ENCODE measurements at regions not wholly inside any gene's neighbourhood (a gene's known extent, or its start where the extent isn't known, plus 50 kb on each side); places are given as distances from the start of the nearest gene placed in this dataset.
A peak's percentile ranks its signal among the peaks of the same experiment; 100 is the strongest.
"Not testable (repeated sequence)": the region's sequence is repeated elsewhere in the genome, so short reads cannot be mapped to it uniquely, and the experiment has no call there.

DNA sequence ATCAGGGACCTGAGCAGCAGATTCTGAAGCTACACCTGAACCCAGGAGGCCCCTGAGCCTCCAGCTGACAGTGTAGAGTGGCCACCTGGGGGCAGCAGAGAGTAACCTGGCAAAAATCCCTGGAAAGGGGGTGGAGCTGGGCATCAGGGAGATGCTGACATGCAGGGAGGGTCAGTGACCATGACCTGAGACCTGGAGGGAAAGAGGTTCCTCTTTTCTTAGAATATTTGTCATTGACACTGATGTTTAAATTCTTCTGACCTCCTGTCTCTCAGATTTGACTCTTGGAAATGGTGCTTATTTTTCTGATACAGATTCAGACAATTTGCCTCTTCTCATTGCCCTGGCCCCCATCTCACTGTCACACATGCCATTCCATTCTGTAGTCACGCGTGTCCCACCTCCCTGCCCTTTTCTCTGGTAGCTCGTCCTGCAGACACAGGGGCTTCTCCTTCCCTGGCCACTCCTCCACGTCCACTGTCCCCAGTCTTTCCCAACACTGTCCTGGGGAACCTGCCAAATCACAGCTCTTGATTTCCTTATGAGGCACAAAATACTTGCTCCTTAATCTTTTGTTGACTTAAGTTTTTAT lies 117.2 kb upstream of the IGLL5 start:
- H3K4me3 ChIP-seq (ENCODE audit: low read length) = no peak overlapping the region
- no peak for DNase-seq (ENCODE audit: low read depth, low spot score)

DNA sequence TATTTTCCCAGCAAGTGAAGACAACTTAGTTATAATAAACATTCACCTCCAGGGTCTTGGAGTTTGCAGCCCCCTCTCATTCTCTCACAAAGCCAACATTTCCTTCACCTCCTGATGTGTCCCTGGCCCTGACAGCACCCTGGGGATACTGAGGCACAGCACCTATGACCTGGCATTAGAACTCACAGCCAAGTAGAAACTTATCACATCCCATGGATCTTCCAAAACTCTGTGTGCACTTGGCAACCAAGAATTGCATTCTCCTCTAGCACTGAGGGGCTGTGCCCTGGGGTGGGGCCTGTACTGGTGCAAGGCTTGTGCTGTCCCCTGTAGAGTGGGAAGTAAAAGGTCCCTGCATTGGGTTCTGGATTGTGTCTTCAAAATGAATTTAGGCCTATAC lies 116.7 kb upstream of the IGLL5 start:
- no peak overlapping the region for H3K4me3 ChIP-seq (ENCODE audit: low read length)
- no peak for DNase-seq (ENCODE audit: low read depth, low spot score)

- DNase-seq (ENCODE audit: low read depth, low spot score) = no peak
- H3K4me3 ChIP-seq (ENCODE audit: low read length) = no peak overlapping the region
These were observed 115.8 kb upstream of the IGLL5 start for GRCh38 chr22:22771696-22772377.

DNA sequence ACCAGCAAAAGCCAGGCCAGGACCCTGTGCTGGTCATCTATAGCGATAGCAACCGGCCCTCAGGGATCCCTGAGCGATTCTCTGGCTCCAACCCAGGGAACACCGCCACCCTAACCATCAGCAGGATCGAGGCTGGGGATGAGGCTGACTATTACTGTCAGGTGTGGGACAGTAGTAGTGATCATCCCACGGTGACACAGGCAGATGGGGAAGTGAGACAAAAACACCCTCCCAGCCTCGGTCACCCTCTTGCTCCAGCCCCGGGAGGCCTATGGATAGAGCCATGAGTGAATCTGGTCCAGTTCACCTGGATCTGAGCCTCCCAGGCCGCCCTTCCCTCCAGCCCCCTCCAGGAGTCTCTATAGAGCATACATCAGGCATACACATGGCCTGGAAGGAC lies 115.2 kb upstream of the IGLL5 start:
- no peak overlapping the region for H3K4me3 ChIP-seq (ENCODE audit: low read length)
- DNase-seq (ENCODE audit: low read depth, low spot score) = no peak

GRCh38 chr22:22772883-22773282 lies 114.7 kb upstream of the IGLL5 start:
- H3K4me3 ChIP-seq (ENCODE audit: low read length) = no peak overlapping the region
- no peak for DNase-seq (ENCODE audit: low read depth, low spot score)

DNA sequence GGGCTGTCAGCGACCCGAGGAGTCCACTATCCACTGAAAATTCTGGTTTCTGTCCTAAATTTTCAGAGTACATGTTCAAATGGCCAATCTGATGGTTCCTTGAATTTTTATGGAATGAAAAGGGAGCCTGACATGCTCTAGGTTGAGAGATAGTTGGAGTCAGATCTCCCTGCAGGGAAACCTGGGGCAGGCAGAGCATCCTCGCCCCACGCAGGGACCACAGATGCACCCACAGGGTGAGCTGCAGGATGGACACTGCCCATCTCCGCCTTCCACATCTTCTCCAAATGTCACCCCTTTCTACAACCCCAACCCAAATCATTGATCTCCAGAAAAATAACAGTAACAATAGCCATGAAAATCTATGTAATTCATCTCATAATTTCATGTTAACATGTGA lies 114.2 kb upstream of the IGLL5 start:
- DNase-seq (ENCODE audit: low read depth, low spot score) = no peak

DNA sequence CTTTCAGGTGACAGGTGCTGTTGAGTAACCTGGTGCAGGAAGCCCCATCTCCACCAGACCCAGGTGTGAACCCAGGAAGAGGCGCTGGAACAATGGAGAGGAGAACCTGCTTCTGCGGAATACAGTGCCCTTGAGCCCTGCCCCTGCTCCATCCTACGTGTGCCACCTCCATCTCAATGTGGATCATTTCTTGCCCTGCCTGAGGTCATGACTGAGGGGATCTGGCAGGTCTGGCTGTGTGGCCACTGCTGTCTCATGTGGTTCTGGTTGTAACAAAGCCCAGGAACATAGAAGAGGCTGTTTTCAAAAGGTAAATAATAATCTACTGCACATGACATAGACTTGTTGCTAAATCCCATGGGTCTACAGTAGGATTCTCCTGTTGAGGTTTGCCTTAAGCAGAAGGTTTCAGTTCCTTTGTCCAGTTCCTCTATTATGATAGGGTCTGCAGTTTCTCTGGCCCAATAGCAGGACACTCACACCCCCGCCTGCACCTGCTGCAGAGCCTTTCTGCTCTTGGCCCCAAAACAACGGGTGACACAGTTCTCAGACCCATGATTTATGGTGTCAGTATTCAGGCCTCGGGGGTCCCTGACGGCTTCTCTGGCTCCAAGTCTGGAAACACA lies 113.5 kb upstream of the IGLL5 start:
- DNase-seq (ENCODE audit: low read depth, low spot score) = no peak

More for the DNA sequence above, 114.2 kb upstream of the IGLL5 start:
- H3K4me3 ChIP-seq (ENCODE audit: low read length) = no peak overlapping the region

DNA sequence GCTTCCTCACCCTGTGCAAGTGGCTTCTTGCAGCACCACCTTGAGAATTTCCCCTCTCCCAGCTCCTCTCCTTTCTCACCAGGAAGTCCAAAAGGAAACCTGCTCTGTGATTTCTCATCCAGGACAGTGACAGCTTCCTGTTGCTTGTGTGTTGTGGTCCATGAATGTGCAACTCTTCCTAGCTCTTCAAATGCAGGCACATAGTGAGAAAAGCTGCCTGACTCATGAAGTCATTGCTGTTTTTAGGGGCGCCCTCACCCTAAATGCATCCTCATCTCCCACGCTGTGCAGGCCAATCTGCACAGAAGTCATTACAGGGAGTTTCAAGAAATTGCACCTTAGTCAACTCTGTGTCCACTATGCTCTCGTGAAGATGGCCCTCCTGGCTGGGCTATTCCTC lies 112.9 kb upstream of the IGLL5 start:
- DNase-seq (ENCODE audit: low read depth, low spot score); H3K4me3 ChIP-seq (ENCODE audit: low read length): not testable (repeated sequence)

More for the DNA sequence above, 113.5 kb upstream of the IGLL5 start:
- no peak overlapping the region for H3K4me3 ChIP-seq (ENCODE audit: low read length)

DNA sequence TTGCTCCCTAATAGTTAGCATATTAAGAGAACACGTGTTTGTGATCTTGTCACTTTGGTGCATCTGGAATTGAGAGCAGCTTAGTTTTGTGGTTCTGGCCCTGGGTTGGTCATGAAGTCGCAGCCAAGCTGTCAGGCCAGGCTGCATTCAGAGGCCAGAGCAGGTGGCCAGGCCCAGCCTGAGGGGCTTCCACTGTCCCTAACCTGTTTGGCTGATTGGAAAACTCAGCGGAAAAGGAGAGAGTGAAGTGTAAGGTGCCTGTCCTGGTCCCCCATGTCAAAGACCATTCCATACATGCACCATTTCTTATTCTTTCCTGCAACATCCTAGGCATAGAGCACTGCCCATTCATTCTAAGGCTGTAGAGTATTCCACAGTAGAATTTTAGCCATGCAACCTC lies 111.5 kb upstream of the IGLL5 start:
- H3K4me3 ChIP-seq (ENCODE audit: low read length) = no peak overlapping the region
- no peak for DNase-seq (ENCODE audit: low read depth, low spot score)

- H3K4me3 ChIP-seq (ENCODE audit: low read length) = no peak overlapping the region
- DNase-seq (ENCODE audit: low read depth, low spot score) = no peak
These were observed 108.4 kb upstream of the IGLL5 start for GRCh38 chr22:22779213-22779612.

GRCh38 chr22:22783575-22783974 lies 104.0 kb upstream of the IGLL5 start:
- no peak for DNase-seq (ENCODE audit: low read depth, low spot score)
- no peak overlapping the region for H3K4me3 ChIP-seq (ENCODE audit: low read length)

DNA sequence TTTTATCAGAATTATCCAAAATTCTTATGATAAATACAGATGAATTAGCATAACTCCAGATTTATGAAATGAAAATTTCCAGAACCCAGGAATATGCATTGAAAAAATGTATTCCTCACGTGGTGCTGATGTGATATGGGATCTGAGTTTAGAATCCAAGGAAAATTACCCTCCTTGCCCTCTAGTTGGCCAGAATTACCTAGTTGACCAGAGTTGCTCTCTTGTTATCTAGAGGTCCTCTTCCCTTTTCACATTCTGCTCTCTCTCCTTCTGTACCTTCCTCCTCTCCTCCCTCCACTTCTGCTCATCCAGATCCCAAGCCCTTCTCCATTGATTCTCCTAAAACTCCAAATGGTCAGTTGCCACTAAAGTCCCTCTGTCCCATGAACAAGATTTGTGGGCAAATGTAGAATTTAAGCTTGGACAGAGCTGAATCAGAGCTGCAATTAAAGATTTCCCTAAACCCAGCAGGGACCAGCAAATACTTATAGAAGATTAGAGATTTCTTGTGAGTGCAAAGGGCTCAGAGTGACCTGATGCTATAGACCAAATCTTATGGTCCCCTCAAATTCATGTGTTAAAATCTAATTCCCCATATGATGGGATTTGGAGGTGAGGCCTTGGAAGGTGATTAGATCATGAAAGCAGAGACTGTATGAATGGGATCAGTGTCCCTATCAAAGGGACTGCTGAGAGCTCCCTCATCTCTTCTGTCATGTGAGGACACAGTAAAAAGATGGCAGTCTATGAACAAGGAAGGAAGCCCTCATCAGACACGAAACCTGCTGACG lies 103.2 kb upstream of the IGLL5 start:
- DNase-seq (ENCODE audit: low read depth, low spot score) = no peak
- H3K4me3 ChIP-seq (ENCODE audit: low read length) = no peak overlapping the region

DNA sequence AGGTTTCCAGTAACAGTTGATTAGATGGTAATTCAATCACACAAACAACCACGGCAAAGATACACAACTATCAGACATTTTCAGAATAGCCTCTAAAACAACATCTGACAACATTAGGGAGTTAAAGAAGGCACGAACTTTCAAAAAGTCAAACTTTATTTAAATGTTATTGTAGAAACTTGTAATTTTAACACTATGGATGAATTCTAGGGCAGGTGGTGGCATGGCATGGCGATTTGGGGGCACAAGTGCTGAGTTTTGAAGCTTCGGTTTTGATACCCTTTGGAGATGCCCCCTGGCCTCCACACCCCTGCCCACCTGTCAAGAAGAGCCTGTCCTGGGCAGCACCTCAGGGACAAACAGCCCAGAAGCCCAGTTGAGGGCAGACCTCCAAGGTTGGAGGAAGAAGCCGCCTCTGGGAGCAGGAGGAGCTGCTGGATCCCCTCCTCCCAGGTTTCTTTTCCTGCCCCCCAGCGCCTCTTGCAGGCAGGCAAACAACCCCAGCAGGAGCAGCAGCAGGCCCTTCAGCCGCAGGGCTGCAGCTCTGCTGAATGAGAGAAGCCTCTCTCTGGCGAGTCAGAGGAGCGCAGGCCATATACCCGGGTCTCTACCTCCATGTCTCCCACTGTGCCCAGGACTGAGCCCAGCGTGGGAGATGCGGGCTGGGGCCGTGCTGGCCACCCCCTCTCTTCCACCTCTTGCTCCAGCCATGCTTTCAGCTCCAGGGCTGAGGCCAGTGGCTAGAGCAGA lies 102.1 kb upstream of the IGLL5 start:
- H3K4me3 ChIP-seq (ENCODE audit: low read length) = no peak overlapping the region
- no peak for DNase-seq (ENCODE audit: low read depth, low spot score)

- no peak for DNase-seq (ENCODE audit: low read depth, low spot score)
- no peak overlapping the region for H3K4me3 ChIP-seq (ENCODE audit: low read length)
These were observed 101.1 kb upstream of the IGLL5 start for GRCh38 chr22:22786301-22787115.

- DNase-seq (ENCODE audit: low read depth, low spot score) = no peak
- H3K4me3 ChIP-seq (ENCODE audit: low read length) = no peak overlapping the region
These were observed 100.5 kb upstream of the IGLL5 start for GRCh38 chr22:22787151-22787550.

GRCh38 chr22:22787786-22788459 lies 99.7 kb upstream of the IGLL5 start:
- H3K4me3 ChIP-seq (ENCODE audit: low read length) = no peak overlapping the region

DNA sequence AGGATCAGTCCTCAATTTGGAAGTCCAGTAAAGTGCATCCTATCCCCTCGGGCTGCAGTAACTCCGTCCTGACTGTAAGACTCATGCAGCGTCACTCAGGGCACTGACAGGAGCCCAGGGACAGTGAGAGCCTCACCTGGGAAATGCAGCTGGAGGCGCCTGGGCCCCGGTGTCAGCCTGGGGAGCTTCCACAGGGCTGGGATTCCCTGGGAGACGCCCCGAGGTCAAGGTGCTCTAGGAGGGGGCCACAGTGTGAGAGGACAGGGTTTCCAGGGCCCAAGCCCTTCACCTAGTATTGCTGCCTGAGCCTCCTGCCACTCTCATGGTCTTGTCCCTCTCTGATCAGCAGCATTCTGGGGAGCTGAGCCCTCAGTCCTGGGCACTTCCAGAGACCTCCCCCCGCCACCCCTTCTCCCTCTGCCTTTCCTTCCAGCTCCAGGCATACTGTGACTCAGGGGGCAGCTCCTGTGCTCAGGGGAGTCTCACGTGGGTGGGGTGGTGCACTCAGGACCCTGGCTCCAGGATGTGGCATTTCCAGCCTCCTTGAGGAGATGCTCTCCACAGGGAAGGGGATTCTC lies 99.1 kb upstream of the IGLL5 start:
- no peak overlapping the region for H3K4me3 ChIP-seq (ENCODE audit: low read length)
- DNase-seq (ENCODE audit: low read depth, low spot score) = no peak

More at GRCh38 chr22:22787786-22788459, 99.7 kb upstream of the IGLL5 start:
- DNase-seq (ENCODE audit: low read depth, low spot score) = peak; percentile 36
